T-cell (primary cell): ENCODE measurements at regions not wholly inside any gene's neighbourhood (a gene's known extent, or its start where the extent isn't known, plus 50 kb on each side); places are given as distances from the start of the nearest gene placed in this dataset.

Source experiments
- ATAC-seq, 4 experiments: fragments of 200-7000 bp in 3 of 4; fragments of 150-1000 bp in 1 of 4; cut with Tn5 transposase; replicated peaks in 1 of 4; 1 replicate in 3 of 4; 2 replicates in 1 of 4; pipeline ENCODE4 v1.10.0; 2021; ENCODE audit warnings: moderate library complexity in 3 of 4, mild to moderate bottlenecking in 2 of 4, moderate number of reproducible peaks in 1 of 4
- CTCF ChIA-PET, 2 donors: fragments of 300-600 bp; sonication (Branson Sonifier 250); formaldehyde crosslinking; loops; one replicate each; lab custom pipeline; 2022; ENCODE audit warnings: antibody characterized with exemption in 2 of 2; lab: Charles Lee
- POLR2A ChIA-PET, 2 donors: fragments of 300-600 bp; sonication (Branson Sonifier 250); formaldehyde crosslinking; loops; one replicate each; lab custom pipeline; 2022; ENCODE audit warnings: antibody characterized with exemption in 2 of 2; lab: Charles Lee
- DNase-seq, 35 experiments: peaks; one replicate each; pipeline versions ENCODE4 v3.0.0 to v3.0.0-alpha.2; 2013 to 2023
- H3K27ac ChIP-seq: one replicate; pipeline ENCODE4 v1.5.1; 2013; ENCODE audit warnings: low read length
- H3K27me3 ChIP-seq, 2 experiments: replicated peaks in 1 of 2; 1 replicate in 1 of 2; 2 replicates in 1 of 2; pipeline versions ENCODE4 v1.6.1 to v1.7.0; 2013; ENCODE audit warnings: low read length in 1 of 2, mixed read lengths in 1 of 2; ENCODE audit not compliant: control insufficient read depth in 2 of 2, insufficient read depth in 2 of 2; ENCODE audit errors: extremely low read depth in 1 of 2
- H3K36me3 ChIP-seq, 2 donors: 1 replicate in 1 of 2; 2 replicates in 1 of 2; pipeline versions ENCODE4 v1.6.1 to v1.7.0; 2013; ENCODE audit warnings: low read length in 1 of 2; ENCODE audit not compliant: control insufficient read depth in 2 of 2, insufficient read depth in 1 of 2; ENCODE audit errors: extremely low read depth in 1 of 2
- H3K4me1 ChIP-seq, 2 experiments: 1 replicate in 1 of 2; 2 replicates in 1 of 2; pipeline versions ENCODE4 v1.6.1 to v1.7.0; 2013; ENCODE audit warnings: low read length in 2 of 2, mixed read lengths in 1 of 2; ENCODE audit not compliant: insufficient read depth in 2 of 2, control insufficient read depth in 1 of 2; ENCODE audit errors: extremely low read depth in 1 of 2
- H3K4me3 ChIP-seq, 2 donors: 1 replicate in 1 of 2; 2 replicates in 1 of 2; pipeline versions ENCODE4 v1.5.1 to v1.7.0; 2013; ENCODE audit warnings: mild to moderate bottlenecking in 2 of 2, low read length in 1 of 2, moderate library complexity in 1 of 2; ENCODE audit not compliant: control insufficient read depth in 1 of 2; ENCODE audit errors: extremely low read depth in 1 of 2
- H3K9me3 ChIP-seq: 2 replicates; pipeline ENCODE4 v1.7.0; 2013
- H3K27ac Mint-ChIP-seq, 2 donors: one replicate each; pipeline ENCODE4 v1.8.0; 2020 to 2021; ENCODE audit warnings: mild to moderate bottlenecking in 2 of 2, mixed read lengths in 2 of 2
- H3K27me3 Mint-ChIP-seq, 2 donors: one replicate each; pipeline ENCODE4 v1.8.0; 2021 to 2022; ENCODE audit warnings: mixed read lengths in 2 of 2
- H3K36me3 Mint-ChIP-seq: one replicate; pipeline ENCODE4 v1.8.0; 2021; ENCODE audit warnings: mixed read lengths
- H3K4me1 Mint-ChIP-seq, 3 donors: one replicate each; pipeline ENCODE4 v1.8.0; 2020 to 2022; ENCODE audit warnings: mixed read lengths in 3 of 3, mild to moderate bottlenecking in 1 of 3
- H3K4me3 Mint-ChIP-seq, 3 donors: one replicate each; pipeline ENCODE4 v1.8.0; 2020 to 2022; ENCODE audit warnings: mild to moderate bottlenecking in 3 of 3, mixed read lengths in 3 of 3, moderate library complexity in 3 of 3
- H3K9me3 Mint-ChIP-seq, 3 donors: one replicate each; pipeline ENCODE4 v1.8.0; 2020 to 2022; ENCODE audit warnings: mixed read lengths in 3 of 3
- WGBS: methylation state at CpG from one replicate; pipeline ENCODE4 v1.1.5; 2013; ENCODE audit warnings: missing lambda C conversion rate; ENCODE audit not compliant: insufficient coverage; 5-methylcytosine and 5-hydroxymethylcytosine counted together

GRCh38 chr12:89161557-89161956 lies 190.7 kb downstream of the DUSP6 start:
- CTCF ChIA-PET, result no interaction called here
- Mint-ChIP-seq H3K36me3 (no peaks in the 10 kb centered on the region), H3K4me1 (peaks cover 6 to 16% (median 8%) of the 10 kb centered on the region in 3 donors), H3K27ac (no peak overlapping the region), H3K27me3 (no peaks in the 10 kb centered on the region), H3K9me3 (no peaks in the 10 kb centered on the region), H3K4me3 (no peak overlapping the region)
- no peaks in the 10 kb centered on the region for H3K9me3 ChIP-seq
- H3K4me1 ChIP-seq, result peaks cover 0 to 24% of the 10 kb centered on the region in 2 experiments
- H3K27me3 ChIP-seq, result no peaks in the 10 kb centered on the region
- ATAC-seq, result no peak
- H3K27ac ChIP-seq, result no peak overlapping the region
- DNase-seq, result no peak
- POLR2A ChIA-PET, result no interaction called here
- H3K4me3 ChIP-seq, result no peak overlapping the region
- H3K36me3 ChIP-seq, result no peaks in the 10 kb centered on the region
- 100% methylated on average over 1 of the region's 3 CpGs for WGBS

DNA sequence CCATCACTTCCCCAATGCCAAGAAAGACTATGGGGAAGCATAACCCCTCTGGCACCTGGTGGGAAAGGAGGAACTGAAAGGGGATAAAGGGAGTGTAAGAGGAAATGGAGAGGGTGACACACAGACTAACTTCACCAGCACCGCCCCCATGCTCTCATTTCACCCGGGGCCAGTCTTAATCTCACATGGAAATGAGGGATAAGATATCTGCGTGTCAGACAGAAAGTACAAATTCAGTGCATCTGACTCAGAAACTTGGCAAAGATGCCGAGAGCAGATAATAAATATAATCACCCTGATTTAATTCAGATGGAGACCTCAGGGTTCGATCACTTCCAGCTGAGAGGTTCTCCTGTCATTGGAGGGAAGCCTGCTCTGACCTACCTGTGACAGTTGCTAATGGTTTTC lies 191.6 kb downstream of the DUSP6 start:
- DNase-seq, result peak in 3 of 35 experiments; percentile 1 to 37 (median 11)
- ChIA-PET CTCF (interaction anchor here in 1 of 2 donors (0.5 kb wide), 1 partner anchor 84 kb away, joined by 3 read pairs; no protein-coding TSS in a partner anchor), POLR2A (no interaction called here)
- H3K4me1 Mint-ChIP-seq, result peaks cover 2 to 14% (median 5%) of the 10 kb centered on the region in 3 donors
- no peaks in the 10 kb centered on the region for H3K27me3 Mint-ChIP-seq
- ATAC-seq, result no peak
- Histone ChIP-seq H3K4me3 (no peak overlapping the region), H3K36me3 (no peaks in the 10 kb centered on the region), H3K27me3 (no peaks in the 10 kb centered on the region), H3K27ac (no peak overlapping the region), H3K4me1 (peaks cover 0 to 15% of the 10 kb centered on the region in 2 experiments), H3K9me3 (no peaks in the 10 kb centered on the region)
- no peaks in the 10 kb centered on the region for H3K9me3 Mint-ChIP-seq
- H3K4me3 Mint-ChIP-seq, result no peak overlapping the region
- no CpG with 5 or more reads among the region's 5 CpGs for WGBS
- H3K27ac Mint-ChIP-seq, result no peak overlapping the region
- no peaks in the 10 kb centered on the region for H3K36me3 Mint-ChIP-seq

- no peaks in the 10 kb centered on the region for H3K36me3 Mint-ChIP-seq
- DNase-seq, result no peak
- ChIA-PET POLR2A (no interaction called here), CTCF (interaction anchor here in 1 of 2 donors (0.6 kb wide), 1 partner anchor 304 kb away, joined by 3 read pairs; no protein-coding TSS in a partner anchor)
- Histone ChIP-seq H3K27me3 (no peaks in the 10 kb centered on the region), H3K36me3 (no peaks in the 10 kb centered on the region), H3K4me3 (no peak overlapping the region), H3K9me3 (no peaks in the 10 kb centered on the region), H3K4me1 (no peaks in the 10 kb centered on the region), H3K27ac (no peak overlapping the region)
- H3K27me3 Mint-ChIP-seq, result no peaks in the 10 kb centered on the region
- no peak for ATAC-seq
- no peaks in the 10 kb centered on the region for H3K9me3 Mint-ChIP-seq
- H3K4me1 Mint-ChIP-seq, result peaks cover 0 to 8% (median 0%) of the 10 kb centered on the region in 3 donors
- 100% methylated on average over 2 of the region's 2 CpGs for WGBS
- H3K27ac Mint-ChIP-seq, result no peak overlapping the region
- no peak overlapping the region for H3K4me3 Mint-ChIP-seq
These were observed 194.9 kb downstream of the DUSP6 start for GRCh38 chr12:89157413-89157812.

DNA sequence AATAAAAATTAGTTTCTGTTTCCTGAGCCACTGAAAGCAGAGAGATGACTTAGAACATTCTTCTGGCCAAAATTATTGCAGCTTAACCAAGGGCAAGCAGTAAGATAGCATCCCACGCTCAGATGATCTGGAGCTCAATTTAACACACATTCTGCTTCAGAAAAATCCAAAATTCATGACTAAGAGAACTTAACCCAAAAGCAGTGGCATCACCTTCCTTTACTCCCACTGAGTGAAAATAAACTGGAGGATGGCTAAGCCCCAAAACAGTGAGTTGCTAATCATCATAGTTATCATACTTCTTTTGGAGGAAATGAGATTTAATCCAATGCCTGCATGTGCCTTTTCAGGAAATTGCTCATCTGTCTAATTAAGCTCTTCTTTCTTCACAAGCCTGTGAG lies 195.4 kb downstream of the DUSP6 start:
- Mint-ChIP-seq H3K4me3 (no peak overlapping the region), H3K9me3 (no peaks in the 10 kb centered on the region), H3K36me3 (no peaks in the 10 kb centered on the region), H3K27me3 (no peaks in the 10 kb centered on the region), H3K27ac (no peak overlapping the region), H3K4me1 (peaks cover 0 to 8% (median 0%) of the 10 kb centered on the region in 3 donors)
- ChIA-PET CTCF (interaction anchor here in 1 of 2 donors (0.6 kb wide), 1 partner anchor 304 kb away, joined by 3 read pairs; no protein-coding TSS in a partner anchor), POLR2A (no interaction called here)
- H3K4me3 ChIP-seq, result no peak overlapping the region
- H3K9me3 ChIP-seq, result no peaks in the 10 kb centered on the region
- H3K4me1 ChIP-seq, result no peaks in the 10 kb centered on the region
- no peak overlapping the region for H3K27ac ChIP-seq
- no peak for ATAC-seq
- no peak for DNase-seq
- H3K27me3 ChIP-seq, result no peaks in the 10 kb centered on the region
- no peaks in the 10 kb centered on the region for H3K36me3 ChIP-seq
- no CpG with 5 or more reads among the region's 1 CpG for WGBS

GRCh38 chr12:89156340-89156739 lies 196.0 kb downstream of the DUSP6 start:
- no peak overlapping the region for H3K27ac ChIP-seq
- Mint-ChIP-seq H3K4me3 (no peak overlapping the region), H3K27me3 (no peaks in the 10 kb centered on the region), H3K36me3 (no peaks in the 10 kb centered on the region), H3K4me1 (peaks cover 0 to 8% (median 0%) of the 10 kb centered on the region in 3 donors), H3K27ac (no peak overlapping the region), H3K9me3 (no peaks in the 10 kb centered on the region)
- H3K4me1 ChIP-seq, result no peaks in the 10 kb centered on the region
- no peaks in the 10 kb centered on the region for H3K36me3 ChIP-seq
- H3K9me3 ChIP-seq, result no peaks in the 10 kb centered on the region
- no peak overlapping the region for H3K4me3 ChIP-seq
- ATAC-seq, result no peak
- no peaks in the 10 kb centered on the region for H3K27me3 ChIP-seq
- no CpG with 5 or more reads among the region's 1 CpG for WGBS
- no peak for DNase-seq
- ChIA-PET POLR2A (no interaction called here), CTCF (interaction anchor here in 1 of 2 donors (0.6 kb wide), 1 partner anchor 160 kb away, joined by 4 read pairs; no protein-coding TSS in a partner anchor)

GRCh38 chr12:89155826-89156225 lies 196.5 kb downstream of the DUSP6 start:
- H3K36me3 Mint-ChIP-seq, result no peaks in the 10 kb centered on the region
- no peak for DNase-seq
- no peak overlapping the region for H3K4me3 ChIP-seq
- H3K4me1 Mint-ChIP-seq, result peaks cover 0 to 8% (median 0%) of the 10 kb centered on the region in 3 donors
- H3K27me3 ChIP-seq, result no peaks in the 10 kb centered on the region
- ChIA-PET CTCF (interaction anchor here (0.6 kb wide), 2 partner anchors 159 to 305 kb away, joined by 3 to 4 read pairs; no protein-coding TSS in a partner anchor), POLR2A (no interaction called here)
- H3K27ac Mint-ChIP-seq, result no peak overlapping the region
- no peak overlapping the region for H3K4me3 Mint-ChIP-seq
- H3K9me3 ChIP-seq, result no peaks in the 10 kb centered on the region
- no peak overlapping the region for H3K27ac ChIP-seq
- no peaks in the 10 kb centered on the region for H3K36me3 ChIP-seq
- H3K4me1 ChIP-seq, result no peaks in the 10 kb centered on the region
- peaks cover 1 to 4% (median 2%) of the 10 kb centered on the region in 3 donors for H3K9me3 Mint-ChIP-seq
- H3K27me3 Mint-ChIP-seq, result no peaks in the 10 kb centered on the region
- no peak for ATAC-seq
